IMR-90 (cell line): ENCODE measurements at regions not wholly inside any gene's neighbourhood (a gene's known extent, or its start where the extent isn't known, plus 50 kb on each side); places are given as distances from the start of the nearest gene placed in this dataset.

Experiments
- ATAC-seq: fragments of 200-7000 bp; cut with Tn5 transposase; 2 replicates; pipeline ENCODE4 v1.9.1; 2020; ENCODE audit warnings: low read depth, mild to moderate bottlenecking, moderate library complexity
- BruUV-seq: library from RNA; stranded (reverse); fragments of 400-500 nt; replicated peaks from 2 replicates; lab custom pipeline; 2021; lab: Mats Ljungman, UMichigan
- CTCF ChIA-PET: fragments of 300-600 bp; formaldehyde crosslinking; extraction: SDS; loops from one replicate; lab custom pipeline; 2021; ENCODE audit warnings: antibody characterized with exemption; lab: Yijun Ruan, JAX
- POLR2A ChIA-PET: fragments of 300-600 bp; sonication (Branson Sonifier 250); formaldehyde crosslinking; loops from one replicate; lab custom pipeline; 2022; ENCODE audit warnings: antibody characterized with exemption; ENCODE audit not compliant: unreplicated experiment; lab: Charles Lee
- DNase-seq: peaks from one replicate; pipeline ENCODE4 v3.0.0; 2013
- H2AFZ ChIP-seq: replicated peaks from 2 replicates; pipeline ENCODE3; 2013; ENCODE audit warnings: low read length, mild to moderate bottlenecking; ENCODE audit not compliant: poor library complexity
- H2AK5ac ChIP-seq: 2 replicates; pipeline ENCODE4 v1.6.1; 2013; ENCODE audit warnings: low read depth, low read length, inconsistent platforms
- H2AK9ac ChIP-seq: replicated peaks from 2 replicates; pipeline ENCODE3; 2013; ENCODE audit warnings: mild to moderate bottlenecking, low read depth, low read length, moderate library complexity; ENCODE audit not compliant: poor library complexity
- H2BK120ac ChIP-seq: 2 replicates; pipeline ENCODE4 v1.6.1; 2013; ENCODE audit warnings: low read depth, low read length, inconsistent platforms
- H2BK15ac ChIP-seq: 3 replicates; pipeline ENCODE4 v1.6.1; 2013; ENCODE audit warnings: low read depth, low read length, inconsistent platforms
- H2BK20ac ChIP-seq: 2 replicates; pipeline ENCODE4 v1.6.1; 2013; ENCODE audit warnings: low read depth, mild to moderate bottlenecking, inconsistent platforms, low read length, moderate library complexity
- H2BK5ac ChIP-seq: 2 replicates; pipeline ENCODE4 v1.6.1; 2013; ENCODE audit warnings: mild to moderate bottlenecking, low read depth, low read length, inconsistent platforms; ENCODE audit not compliant: poor library complexity, severe bottlenecking
- H3K14ac ChIP-seq: replicated peaks from 2 replicates; pipeline ENCODE4 v1.6.1; 2013; ENCODE audit warnings: low read depth, low read length, inconsistent platforms
- H3K18ac ChIP-seq: 2 replicates; pipeline ENCODE4 v1.6.1; 2013; ENCODE audit warnings: low read depth, low read length, control low read depth
- H3K23ac ChIP-seq: 2 replicates; pipeline ENCODE4 v1.6.1; 2013; ENCODE audit warnings: low read depth, low read length, inconsistent platforms
- H3K27ac ChIP-seq: 2 replicates; pipeline ENCODE4 v1.5.1; 2013; ENCODE audit warnings: mild to moderate bottlenecking, control low read depth, low read length; ENCODE audit not compliant: insufficient read depth
- H3K27me3 ChIP-seq: 2 replicates; pipeline ENCODE4 v1.6.1; 2013; ENCODE audit warnings: low read length; ENCODE audit not compliant: control insufficient read depth, insufficient read depth
- H3K36me3 ChIP-seq: 2 replicates; pipeline ENCODE4 v1.6.1; 2013; ENCODE audit warnings: low read length, mixed read lengths; ENCODE audit not compliant: control insufficient read depth, insufficient read depth
- H3K4ac ChIP-seq: 2 replicates; pipeline ENCODE4 v1.6.1; 2013; ENCODE audit warnings: low read depth, low read length, inconsistent platforms
- H3K4me1 ChIP-seq: 2 replicates; pipeline ENCODE4 v1.6.1; 2013; ENCODE audit warnings: low read length, mixed read lengths; ENCODE audit not compliant: control insufficient read depth, insufficient read depth
- H3K4me2 ChIP-seq: 2 replicates; pipeline ENCODE4 v1.6.1; 2013; ENCODE audit warnings: low read depth, mild to moderate bottlenecking, control low read depth, low read length, moderate library complexity
- H3K4me3 ChIP-seq: 2 replicates; pipeline ENCODE4 v1.5.1; 2013; ENCODE audit warnings: low read depth, mild to moderate bottlenecking, control low read depth, low read length, moderate library complexity; ENCODE audit not compliant: insufficient read depth
- H3K56ac ChIP-seq: 2 replicates; pipeline ENCODE4 v1.6.1; 2013; ENCODE audit warnings: low read length, inconsistent platforms; ENCODE audit not compliant: insufficient read depth; ENCODE audit errors: extremely low read depth
- H3K79me1 ChIP-seq, 2 experiments: 2 replicates each; pipeline ENCODE4 v1.6.1; 2013; ENCODE audit warnings: low read length in 2 of 2, inconsistent platforms in 1 of 2, low read depth in 1 of 2
- H3K9ac ChIP-seq: 2 replicates; pipeline ENCODE4 v1.6.1; 2013; ENCODE audit warnings: low read depth, low read length, control low read depth
- H3K9me1 ChIP-seq: 2 replicates; pipeline ENCODE4 v1.6.1; 2013; ENCODE audit warnings: low read length, inconsistent platforms; ENCODE audit not compliant: insufficient read depth
- H3K9me3 ChIP-seq: 2 replicates; pipeline ENCODE4 v1.6.1; 2013; ENCODE audit warnings: low read length; ENCODE audit not compliant: control insufficient read depth, insufficient read depth
- H4K20me1 ChIP-seq: 2 replicates; pipeline ENCODE4 v1.6.1; 2013; ENCODE audit warnings: low read length, inconsistent platforms; ENCODE audit not compliant: insufficient read depth
- H4K5ac ChIP-seq: 2 replicates; pipeline ENCODE4 v1.6.1; 2013; ENCODE audit warnings: mild to moderate bottlenecking, low read depth, low read length, control low read depth
- H4K8ac ChIP-seq, 2 experiments: 2 replicates each; pipeline ENCODE4 v1.6.1; 2013; ENCODE audit warnings: low read depth in 2 of 2, low read length in 2 of 2, control low read depth in 1 of 2, inconsistent platforms in 1 of 2
- H4K91ac ChIP-seq: 2 replicates; pipeline ENCODE4 v1.6.1; 2013; ENCODE audit warnings: low read depth, low read length, inconsistent platforms; ENCODE audit not compliant: insufficient read depth
- CEBPB ChIP-seq: IDR thresholded peaks from 2 replicates; pipeline ENCODE4 v1.6.1; 2012; ENCODE audit warnings: low read depth, low read length, improper control_type of control experiment
- POLR2A ChIP-seq: IDR thresholded peaks from 2 replicates; pipeline ENCODE4 v1.6.1; 2012; ENCODE audit warnings: mild to moderate bottlenecking, low read depth, low read length
- RAD21 ChIP-seq: IDR thresholded peaks from 2 replicates; pipeline ENCODE4 v1.6.1; 2012; ENCODE audit warnings: low read length, improper control_type of control experiment
- dilution Hi-C: fragments of 300-500 bp; cut with HindIII; formaldehyde crosslinking; loops from one replicate; pipeline ENCODE4 v1.14.3; 2018; ENCODE audit warnings: low sequenced_read_pairs; ENCODE audit not compliant: unreplicated experiment
- in situ Hi-C: fragments of 300-500 bp; cut with MboI; formaldehyde crosslinking; loops from 3 replicates; pipeline ENCODE4 v1.14.3; 2019; ENCODE audit warnings: low sequenced_read_pairs, inconsistent platforms, mixed read lengths
- intact Hi-C: fragments of 100-400 bp; cut with micrococcal nuclease; formaldehyde crosslinking; loops from 2 replicates; pipeline ENCODE4 v1.10.0; 2022
- TF ChIP-seq, protein P1 (sequence below): conservative IDR thresholded peaks from 2 replicates; pipeline ENCODE4 v1.5.1; 2012; ENCODE audit warnings: mild to moderate bottlenecking, low read depth, low read length, improper control_type of control experiment

- no peak overlapping the region for H4K8ac ChIP-seq
- no peak overlapping the region for H3K14ac ChIP-seq
- H3K9me1 ChIP-seq: no peaks in the 10 kb centered on the region
- H2AFZ ChIP-seq: no peak overlapping the region
- in situ Hi-C loops (no loop called here), intact Hi-C loops (no loop called here), dilution Hi-C loops (no loop called here)
- H3K9me3 ChIP-seq: no peaks in the 10 kb centered on the region
- H2AK5ac ChIP-seq: no peak overlapping the region
- no peak overlapping the region for H3K4me3 ChIP-seq
- ChIA-PET CTCF (no interaction called here), POLR2A (no interaction called here)
- H3K18ac ChIP-seq: no peak overlapping the region
- no peak overlapping the region for H3K27ac ChIP-seq
- no TSS peak for BruUV-seq
- TF ChIP-seq POLR2A (no peak), RAD21 (no peak), CEBPB (no peak)
- TF ChIP-seq, protein P1, sequence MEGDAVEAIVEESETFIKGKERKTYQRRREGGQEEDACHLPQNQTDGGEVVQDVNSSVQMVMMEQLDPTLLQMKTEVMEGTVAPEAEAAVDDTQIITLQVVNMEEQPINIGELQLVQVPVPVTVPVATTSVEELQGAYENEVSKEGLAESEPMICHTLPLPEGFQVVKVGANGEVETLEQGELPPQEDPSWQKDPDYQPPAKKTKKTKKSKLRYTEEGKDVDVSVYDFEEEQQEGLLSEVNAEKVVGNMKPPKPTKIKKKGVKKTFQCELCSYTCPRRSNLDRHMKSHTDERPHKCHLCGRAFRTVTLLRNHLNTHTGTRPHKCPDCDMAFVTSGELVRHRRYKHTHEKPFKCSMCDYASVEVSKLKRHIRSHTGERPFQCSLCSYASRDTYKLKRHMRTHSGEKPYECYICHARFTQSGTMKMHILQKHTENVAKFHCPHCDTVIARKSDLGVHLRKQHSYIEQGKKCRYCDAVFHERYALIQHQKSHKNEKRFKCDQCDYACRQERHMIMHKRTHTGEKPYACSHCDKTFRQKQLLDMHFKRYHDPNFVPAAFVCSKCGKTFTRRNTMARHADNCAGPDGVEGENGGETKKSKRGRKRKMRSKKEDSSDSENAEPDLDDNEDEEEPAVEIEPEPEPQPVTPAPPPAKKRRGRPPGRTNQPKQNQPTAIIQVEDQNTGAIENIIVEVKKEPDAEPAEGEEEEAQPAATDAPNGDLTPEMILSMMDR: no peak
- no peaks in the 10 kb centered on the region for H3K27me3 ChIP-seq
- no peak overlapping the region for H4K5ac ChIP-seq
- no peak overlapping the region for H3K23ac ChIP-seq
- H3K9ac ChIP-seq: no peak overlapping the region
- no peak overlapping the region for H2BK120ac ChIP-seq
- no peaks in the 10 kb centered on the region for H3K79me1 ChIP-seq
- no peaks in the 10 kb centered on the region for H3K36me3 ChIP-seq
- H3K56ac ChIP-seq: no peak overlapping the region
- no peak overlapping the region for H2BK20ac ChIP-seq
- no peak for DNase-seq
- no peaks in the 10 kb centered on the region for H3K4me1 ChIP-seq
- H3K4me2 ChIP-seq: no peak overlapping the region
- H2AK9ac ChIP-seq: no peak overlapping the region
- H3K4ac ChIP-seq: no peak overlapping the region
- H2BK5ac ChIP-seq: no peak overlapping the region
- no peak for ATAC-seq
- no peaks in the 10 kb centered on the region for H4K20me1 ChIP-seq
- H2BK15ac ChIP-seq: no peak overlapping the region
- no peak overlapping the region for H4K91ac ChIP-seq
Observed at GRCh38 chr6:75550544-75551167, 51.0 kb upstream of the SENP6 start.
